ENCODE measurements at regions not wholly inside any gene's neighbourhood (a gene's known extent, or its start where the extent isn't known, plus 50 kb on each side); places are given as distances from the start of the nearest gene placed in this dataset.

DNA sequence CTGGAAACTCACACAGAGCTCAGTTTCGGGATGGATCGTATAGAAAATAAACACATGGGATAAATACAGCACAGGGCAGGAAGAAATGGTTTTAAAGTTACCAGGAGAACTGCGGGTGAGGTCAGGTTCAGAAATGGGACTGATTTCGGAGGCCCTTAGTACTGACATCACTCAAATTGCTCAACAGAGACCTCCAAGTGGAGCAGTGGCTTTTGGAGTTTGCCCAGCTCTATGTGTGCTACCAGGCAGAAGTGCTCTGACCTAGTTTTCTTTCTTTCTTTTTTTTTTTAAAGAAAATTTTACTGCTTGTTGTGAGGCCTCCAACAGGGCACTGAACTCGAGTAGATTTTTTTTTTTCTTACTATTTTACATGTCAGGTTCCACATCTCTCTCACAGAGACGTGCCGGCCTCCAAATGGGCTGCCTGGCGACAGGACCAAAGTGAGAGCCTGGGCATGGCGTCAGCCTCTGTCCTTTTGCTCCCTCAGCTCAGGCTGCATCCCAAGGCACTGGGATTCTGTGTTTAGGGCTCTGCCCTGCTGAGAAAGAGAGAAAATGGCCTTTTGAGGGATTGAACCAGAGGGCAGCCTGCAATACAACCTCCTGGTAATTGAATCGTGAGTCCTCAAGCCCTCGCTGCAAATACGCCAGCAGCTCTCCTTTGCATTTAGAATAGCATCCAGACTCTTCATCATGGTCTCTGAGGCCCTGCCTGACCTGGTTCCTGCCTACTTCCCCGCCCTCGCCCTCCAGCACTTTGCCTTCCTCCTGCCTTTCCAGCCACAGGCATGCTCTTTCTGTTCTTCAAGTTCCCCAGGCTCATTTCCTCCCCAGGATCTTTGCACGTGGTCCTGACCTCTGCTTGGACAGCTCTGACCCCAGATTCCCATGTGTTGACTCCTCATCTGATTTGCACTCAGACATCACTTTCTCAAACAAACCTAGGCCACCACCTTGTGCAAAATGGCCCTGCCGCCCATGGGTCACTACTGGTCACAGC lies 173.5 kb downstream of the FGF1 start:
- TF ChIP-seq SIN3A (IDR thresholded peaks at IDR 0.05; ENCODE audit: borderline replicate concordance, insufficient read depth, low read length) = no peak
- no peak for TF ChIP-seq TAF1 (IDR thresholded peaks at IDR 0.05; ENCODE audit: borderline replicate concordance, insufficient read depth, low read length)
- TF ChIP-seq FOXP2 (optimal IDR thresholded peaks at IDR 0.05; ENCODE audit: borderline replicate concordance, extremely low read depth, extremely low read length, insufficient read depth) = no peak
- TF ChIP-seq, protein P1, sequence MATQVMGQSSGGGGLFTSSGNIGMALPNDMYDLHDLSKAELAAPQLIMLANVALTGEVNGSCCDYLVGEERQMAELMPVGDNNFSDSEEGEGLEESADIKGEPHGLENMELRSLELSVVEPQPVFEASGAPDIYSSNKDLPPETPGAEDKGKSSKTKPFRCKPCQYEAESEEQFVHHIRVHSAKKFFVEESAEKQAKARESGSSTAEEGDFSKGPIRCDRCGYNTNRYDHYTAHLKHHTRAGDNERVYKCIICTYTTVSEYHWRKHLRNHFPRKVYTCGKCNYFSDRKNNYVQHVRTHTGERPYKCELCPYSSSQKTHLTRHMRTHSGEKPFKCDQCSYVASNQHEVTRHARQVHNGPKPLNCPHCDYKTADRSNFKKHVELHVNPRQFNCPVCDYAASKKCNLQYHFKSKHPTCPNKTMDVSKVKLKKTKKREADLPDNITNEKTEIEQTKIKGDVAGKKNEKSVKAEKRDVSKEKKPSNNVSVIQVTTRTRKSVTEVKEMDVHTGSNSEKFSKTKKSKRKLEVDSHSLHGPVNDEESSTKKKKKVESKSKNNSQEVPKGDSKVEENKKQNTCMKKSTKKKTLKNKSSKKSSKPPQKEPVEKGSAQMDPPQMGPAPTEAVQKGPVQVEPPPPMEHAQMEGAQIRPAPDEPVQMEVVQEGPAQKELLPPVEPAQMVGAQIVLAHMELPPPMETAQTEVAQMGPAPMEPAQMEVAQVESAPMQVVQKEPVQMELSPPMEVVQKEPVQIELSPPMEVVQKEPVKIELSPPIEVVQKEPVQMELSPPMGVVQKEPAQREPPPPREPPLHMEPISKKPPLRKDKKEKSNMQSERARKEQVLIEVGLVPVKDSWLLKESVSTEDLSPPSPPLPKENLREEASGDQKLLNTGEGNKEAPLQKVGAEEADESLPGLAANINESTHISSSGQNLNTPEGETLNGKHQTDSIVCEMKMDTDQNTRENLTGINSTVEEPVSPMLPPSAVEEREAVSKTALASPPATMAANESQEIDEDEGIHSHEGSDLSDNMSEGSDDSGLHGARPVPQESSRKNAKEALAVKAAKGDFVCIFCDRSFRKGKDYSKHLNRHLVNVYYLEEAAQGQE (IDR thresholded peaks at IDR 0.05; ENCODE audit: insufficient read depth in 1 of 2, low read depth in 2 of 2, low read length in 2 of 2) = no peak
- no peak for TF ChIP-seq POLR2AphosphoS5 (IDR thresholded peaks at IDR 0.05; ENCODE audit: low read depth, low read length)

DNA sequence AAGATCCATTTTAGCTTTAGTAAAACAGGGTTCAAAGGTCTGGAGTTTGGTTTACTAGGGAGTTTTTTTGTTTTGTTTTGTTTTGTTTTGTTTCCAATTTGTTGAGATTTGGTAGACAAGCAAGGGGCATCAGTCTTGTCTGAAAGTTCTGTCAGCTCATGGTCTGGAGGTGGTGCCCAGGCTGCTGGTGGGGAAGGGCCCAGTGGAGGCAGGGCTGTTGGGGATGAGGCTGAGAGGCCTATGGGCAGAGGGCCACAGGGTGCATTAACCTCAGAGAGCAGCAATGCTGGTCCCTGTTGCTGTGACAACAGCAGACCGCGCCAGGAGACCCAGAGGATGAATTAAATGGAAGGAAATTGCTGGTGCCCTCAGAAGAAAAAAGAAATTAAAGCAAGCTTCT lies 174.5 kb downstream of the FGF1 start:
- TF ChIP-seq SIN3A (IDR thresholded peaks at IDR 0.05; ENCODE audit: borderline replicate concordance, insufficient read depth, low read length) (no peak), POLR2AphosphoS5 (IDR thresholded peaks at IDR 0.05; ENCODE audit: low read depth, low read length) (no peak), FOXP2 (optimal IDR thresholded peaks at IDR 0.05; ENCODE audit: borderline replicate concordance, extremely low read depth, extremely low read length, insufficient read depth) (no peak), TAF1 (IDR thresholded peaks at IDR 0.05; ENCODE audit: borderline replicate concordance, insufficient read depth, low read length) (no peak)
- TF ChIP-seq, protein P1 (IDR thresholded peaks at IDR 0.05; ENCODE audit: insufficient read depth in 1 of 2, low read depth in 2 of 2, low read length in 2 of 2) = no peak

DNA sequence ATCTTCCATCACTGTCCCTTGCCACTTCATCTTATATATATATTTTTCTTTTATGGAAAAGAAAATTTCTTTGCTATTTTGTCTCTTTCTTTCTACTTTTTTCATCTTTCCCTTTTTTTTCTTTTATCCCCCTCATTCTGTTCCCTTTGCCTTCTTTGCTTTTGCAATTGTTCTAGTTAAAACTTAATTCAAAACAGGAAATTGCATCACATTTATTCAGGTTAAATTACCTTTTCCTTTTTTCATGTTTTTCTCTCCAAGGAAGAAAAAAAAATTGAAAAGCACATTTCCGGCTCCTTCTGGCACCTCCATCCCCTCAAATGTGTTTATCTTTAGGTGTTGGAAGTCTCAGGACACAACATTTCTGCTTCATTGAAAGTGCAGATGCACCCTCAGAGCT lies 176.9 kb downstream of the FGF1 start:
- no peak for TF ChIP-seq FOXP2 (optimal IDR thresholded peaks at IDR 0.05; ENCODE audit: borderline replicate concordance, extremely low read depth, extremely low read length, insufficient read depth)
- TF ChIP-seq, protein P1 (IDR thresholded peaks at IDR 0.05; ENCODE audit: insufficient read depth in 1 of 2, low read depth in 2 of 2, low read length in 2 of 2) = no peak
- no peak for TF ChIP-seq POLR2AphosphoS5 (IDR thresholded peaks at IDR 0.05; ENCODE audit: low read depth, low read length)
- TF ChIP-seq SIN3A (IDR thresholded peaks at IDR 0.05; ENCODE audit: borderline replicate concordance, insufficient read depth, low read length) = no peak

DNA sequence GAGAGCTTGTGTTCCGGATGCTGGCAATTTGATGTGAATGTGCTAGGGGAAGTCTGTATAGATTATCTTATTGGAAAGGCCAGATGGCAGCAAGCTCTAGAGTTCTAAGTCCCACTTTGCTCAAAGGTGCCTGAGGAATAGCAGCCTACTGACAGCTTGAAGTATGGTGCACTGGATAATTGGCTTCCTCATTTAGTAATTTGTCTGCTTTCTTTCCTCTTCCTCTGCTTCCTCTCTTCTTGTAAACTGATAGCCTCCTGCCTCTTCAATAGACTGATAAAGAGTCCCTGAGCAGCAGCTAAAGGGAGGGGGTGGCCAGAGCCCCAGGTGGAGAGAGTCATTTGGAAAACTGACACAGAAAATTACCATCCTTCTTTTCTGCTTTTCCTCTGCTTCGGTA lies 177.3 kb downstream of the FGF1 start:
- TF ChIP-seq FOXP2 (optimal IDR thresholded peaks at IDR 0.05; ENCODE audit: borderline replicate concordance, extremely low read depth, extremely low read length, insufficient read depth) (no peak), TAF1 (IDR thresholded peaks at IDR 0.05; ENCODE audit: borderline replicate concordance, insufficient read depth, low read length) (no peak), SIN3A (IDR thresholded peaks at IDR 0.05; ENCODE audit: borderline replicate concordance, insufficient read depth, low read length) (no peak), POLR2AphosphoS5 (IDR thresholded peaks at IDR 0.05; ENCODE audit: low read depth, low read length) (no peak)
- TF ChIP-seq, protein P1 (IDR thresholded peaks at IDR 0.05; ENCODE audit: insufficient read depth in 1 of 2, low read depth in 2 of 2, low read length in 2 of 2) = no peak

Measured in PFSK-1 (cell line).